HCT116 (cell line): ENCODE measurements at regions not wholly inside any gene's neighbourhood (a gene's known extent, or its start where the extent isn't known, plus 50 kb on each side); places are given as distances from the start of the nearest gene placed in this dataset.
A peak's percentile ranks its signal among the peaks of the same experiment; 100 is the strongest.

Experiments used
- ATAC-seq: fragments of 200-7000 bp; cut with Tn5 transposase; 2 replicates; pipeline ENCODE4 v1.9.1; 2020; ENCODE audit warnings: mild to moderate bottlenecking, moderate library complexity
- BruUV-seq: library from RNA; stranded (reverse); fragments of 400-500 nt; replicated peaks from 2 replicates; lab custom pipeline; 2021; lab: Mats Ljungman, UMichigan
- CTCF ChIA-PET: fragments of 300-600 bp; sonication (Branson Sonifier 250); formaldehyde crosslinking; loops from one replicate; lab custom pipeline; 2021; ENCODE audit warnings: antibody characterized with exemption; lab: Charles Lee
- POLR2A ChIA-PET: fragments of 300-600, 350-600 bp; sonication (Branson Sonifier 250); formaldehyde crosslinking; loops from one replicate; lab custom pipeline; 2021; ENCODE audit warnings: antibody characterized with exemption; lab: Charles Lee
- RAD21 ChIA-PET, 2 experiments: fragments of 300-600 bp; sonication (Branson Sonifier 250); formaldehyde crosslinking; loops; one replicate each; lab custom pipeline; 2023; ENCODE audit warnings: low total read pairs in 2 of 2; ENCODE audit not compliant: uncharacterized antibody in 2 of 2, unreplicated experiment in 2 of 2, low non-redundant PET in 1 of 2; lab: Charles Lee
- DNase-seq: peaks from one replicate; pipeline ENCODE4 v3.0.0-alpha.2; 2010; ENCODE audit warnings: low read depth, low spot score
- H2AFZ ChIP-seq: fragments of 200-600 bp; shearing (Covaris generic), sonication (generic); 2 replicates; pipeline ENCODE4 v1.6.1; 2017; ENCODE audit warnings: low read depth, mixed run types, mixed read lengths, antibody characterized with exemption, low read length; ENCODE audit not compliant: poor library complexity, severe bottlenecking
- H3K27ac ChIP-seq: 2 replicates; pipeline ENCODE4 v1.5.1; 2012; ENCODE audit warnings: low read depth, low read length
- H3K27me3 ChIP-seq: fragments of 200-600 bp; sonication (generic); 2 replicates; pipeline ENCODE4 v1.6.1; 2016; ENCODE audit warnings: mixed run types, low read length, mixed read lengths; ENCODE audit not compliant: insufficient read depth
- H3K36me3 ChIP-seq, 2 experiments: fragments of 200-500 bp in 1 of 2; fragments of 200-600 bp in 1 of 2; sonication (Bioruptor generic) in 1 of 2; sonication (generic) in 1 of 2; 2 replicates each; pipeline versions ENCODE4 v1.5.1 to v1.6.1; 2014 to 2016; ENCODE audit warnings: low read length in 2 of 2, inconsistent platforms in 1 of 2, mixed read lengths in 1 of 2, mixed run types in 1 of 2; ENCODE audit not compliant: insufficient read depth in 2 of 2, control insufficient read depth in 1 of 2
- H3K4me1 ChIP-seq, 2 experiments: fragments of 200-600 bp in 1 of 2; sonication (generic) in 1 of 2; 2 replicates each; pipeline versions ENCODE4 v1.5.1 to v1.6.1; 2012 to 2017; ENCODE audit warnings: low read length in 2 of 2, inconsistent platforms in 1 of 2, mild to moderate bottlenecking in 1 of 2, mixed read lengths in 1 of 2, mixed run types in 1 of 2, moderate library complexity in 1 of 2; ENCODE audit not compliant: insufficient read depth in 2 of 2, control insufficient read depth in 1 of 2
- H3K4me2 ChIP-seq: fragments of 200-600 bp; sonication (generic); 2 replicates; pipeline ENCODE4 v1.6.1; 2017; ENCODE audit warnings: mixed run types, low read length, mixed read lengths
- H3K4me3 ChIP-seq, 2 experiments: fragments of 200-600 bp in 1 of 2; sonication (generic) in 1 of 2; replicated peaks in 1 of 2; 2 replicates each; pipeline ENCODE4 v1.5.1; 2011 to 2016; ENCODE audit warnings: low read length in 2 of 2, control low read depth in 1 of 2, low read depth in 1 of 2, mild to moderate bottlenecking in 1 of 2, mixed read lengths in 1 of 2, mixed run types in 1 of 2
- H3K79me2 ChIP-seq: fragments of 200-600 bp; sonication (generic); 2 replicates; pipeline ENCODE4 v1.6.1; 2017; ENCODE audit warnings: mild to moderate bottlenecking, mixed run types, low read length, moderate library complexity, mixed read lengths; ENCODE audit not compliant: insufficient read depth
- H3K9ac ChIP-seq: fragments of 200-600 bp; sonication (generic); 2 replicates; pipeline ENCODE4 v1.6.1; 2016; ENCODE audit warnings: low read length, mixed read lengths
- H3K9me2 ChIP-seq: fragments of 200-600 bp; sonication (generic), shearing (Covaris generic); 2 replicates; pipeline ENCODE4 v1.6.1; 2017; ENCODE audit warnings: mixed run types, mild to moderate bottlenecking, moderate library complexity; ENCODE audit not compliant: insufficient read depth
- H3K9me3 ChIP-seq, 2 experiments: fragments of 200-500 bp in 1 of 2; fragments of 200-600 bp in 1 of 2; sonication (Bioruptor generic) in 1 of 2; sonication (generic) in 1 of 2; 2 replicates each; pipeline ENCODE4 v1.6.1; 2014 to 2017; ENCODE audit warnings: low read length in 2 of 2, mixed read lengths in 2 of 2, inconsistent platforms in 1 of 2, low read depth in 1 of 2, mild to moderate bottlenecking in 1 of 2, mixed run types in 1 of 2, moderate library complexity in 1 of 2; ENCODE audit not compliant: control insufficient read depth in 1 of 2, insufficient read depth in 1 of 2
- H4K20me1 ChIP-seq: fragments of 200-600 bp; sonication (generic), shearing (Covaris generic); 2 replicates; pipeline ENCODE4 v1.6.1; 2017; ENCODE audit warnings: mixed run types, mild to moderate bottlenecking, moderate library complexity; ENCODE audit not compliant: insufficient read depth
- CBX3 ChIP-seq: IDR thresholded peaks from 2 replicates; pipeline ENCODE4 v1.6.1; 2012; ENCODE audit warnings: low read depth
- CEBPB ChIP-seq: IDR thresholded peaks from 2 replicates; pipeline ENCODE4 v1.6.1; 2012; ENCODE audit warnings: low read depth
- EGR1 ChIP-seq: IDR thresholded peaks from 2 replicates; pipeline ENCODE4 v1.6.1; 2012; ENCODE audit warnings: low read depth
- ELF1 ChIP-seq: IDR thresholded peaks from 2 replicates; pipeline ENCODE4 v1.6.1; 2012; ENCODE audit warnings: low read depth, borderline replicate concordance
- EZH2phosphoT487 ChIP-seq: fragments of 200-600 bp; IDR thresholded peaks from 2 replicates; pipeline ENCODE4 v1.6.1; 2018; ENCODE audit warnings: antibody characterized with exemption, borderline replicate concordance
- FOSL1 ChIP-seq: IDR thresholded peaks from 2 replicates; pipeline ENCODE4 v1.6.1; 2012; ENCODE audit warnings: low read depth
- POLR2A ChIP-seq: IDR thresholded peaks from 2 replicates; pipeline ENCODE4 v1.7.0; 2011; ENCODE audit warnings: borderline replicate concordance; ENCODE audit not compliant: insufficient read depth, insufficient read length; ENCODE audit errors: extremely low read depth
- POLR2AphosphoS5 ChIP-seq: IDR thresholded peaks from 2 replicates; pipeline ENCODE4 v1.6.1; 2011; ENCODE audit warnings: mild to moderate bottlenecking, low read depth, low read length, moderate library complexity
- RAD21 ChIP-seq: IDR thresholded peaks from 2 replicates; pipeline ENCODE4 v1.6.1; 2012; ENCODE audit warnings: low read depth, mild to moderate bottlenecking
- SP1 ChIP-seq: IDR thresholded peaks from 2 replicates; pipeline ENCODE4 v1.6.1; 2012; ENCODE audit warnings: low read depth
- SRF ChIP-seq: IDR thresholded peaks from 2 replicates; pipeline ENCODE4 v1.6.1; 2012; ENCODE audit warnings: low read depth
- TCF7L2 ChIP-seq: IDR thresholded peaks from 2 replicates; pipeline ENCODE4 v1.7.0; 2011; ENCODE audit warnings: borderline replicate concordance, inconsistent platforms; ENCODE audit not compliant: insufficient read depth, insufficient read length; ENCODE audit errors: extremely low read depth
- YY1 ChIP-seq: IDR thresholded peaks from 2 replicates; pipeline ENCODE4 v1.6.1; 2011; ENCODE audit warnings: low read length, low read depth, moderate library complexity, mild to moderate bottlenecking; ENCODE audit not compliant: insufficient replicate concordance; ENCODE audit errors: extremely low read depth
- ZNF274 ChIP-seq: fragments of 200-500 bp; sonication (Bioruptor generic); IDR thresholded peaks from 2 replicates; pipeline ENCODE4 v1.6.1; 2014; ENCODE audit warnings: mild to moderate bottlenecking, low read depth, low read length, inconsistent platforms
- intact Hi-C: fragments of 100-400 bp; cut with micrococcal nuclease; formaldehyde crosslinking; loops from 2 replicates; pipeline ENCODE4 v1.10.0; 2022
- TF ChIP-seq, protein P1 (sequence below): IDR thresholded peaks from 2 replicates; pipeline ENCODE4 v1.6.1; 2012; ENCODE audit warnings: low read depth
- TF ChIP-seq, protein P2 (sequence below): IDR thresholded peaks from 2 replicates; pipeline ENCODE4 v1.6.1; 2012
- TF ChIP-seq, protein P3 (sequence below): IDR thresholded peaks from 2 replicates; pipeline ENCODE4 v1.6.1; 2012

DNA sequence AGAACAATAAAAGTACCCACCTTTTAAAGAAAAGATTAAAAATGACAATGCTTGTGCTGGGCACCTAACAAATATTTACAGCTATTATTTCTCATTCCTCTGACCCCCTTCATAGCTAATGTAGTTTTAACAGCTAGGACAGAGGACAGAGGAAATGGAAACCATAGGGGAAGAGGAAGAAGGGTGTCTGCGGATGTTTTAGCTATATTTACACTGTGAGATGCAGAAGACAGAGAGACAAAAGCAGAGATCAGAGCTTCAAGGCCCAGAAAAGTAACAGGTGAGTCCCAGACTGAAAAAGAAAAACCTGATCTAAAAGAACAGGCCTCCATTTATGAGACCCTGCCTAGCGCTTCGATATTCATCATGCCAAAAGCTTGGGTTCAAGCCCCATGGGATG is 72.0 kb downstream of the ZNF281 start:
- Histone ChIP-seq H3K27ac (no peak overlapping the region), H3K4me2 (no peak overlapping the region), H3K27me3 (no peaks in the 10 kb centered on the region), H3K79me2 (no peaks in the 10 kb centered on the region), H3K36me3 (no peaks in the 10 kb centered on the region), H3K9me2 (no peaks in the 10 kb centered on the region), H3K4me3 (no peak overlapping the region), H2AFZ (peak overlapping the region; percentile 43), H3K9ac (no peak overlapping the region), H3K4me1 (peaks cover 18 to 36% of the 10 kb centered on the region in 2 experiments), H3K9me3 (no peaks in the 10 kb centered on the region), H4K20me1 (no peaks in the 10 kb centered on the region)
- intact Hi-C loops, result no loop called here
- ATAC-seq (no peak), DNase-seq (no peak)
- POLR2A ChIA-PET, result no interaction called here
- RAD21 ChIA-PET, result no interaction called here
- TF ChIP-seq EGR1 (no peak), TCF7L2 (no peak)
- no TSS peak for BruUV-seq
- CTCF ChIA-PET, result no interaction called here

DNA sequence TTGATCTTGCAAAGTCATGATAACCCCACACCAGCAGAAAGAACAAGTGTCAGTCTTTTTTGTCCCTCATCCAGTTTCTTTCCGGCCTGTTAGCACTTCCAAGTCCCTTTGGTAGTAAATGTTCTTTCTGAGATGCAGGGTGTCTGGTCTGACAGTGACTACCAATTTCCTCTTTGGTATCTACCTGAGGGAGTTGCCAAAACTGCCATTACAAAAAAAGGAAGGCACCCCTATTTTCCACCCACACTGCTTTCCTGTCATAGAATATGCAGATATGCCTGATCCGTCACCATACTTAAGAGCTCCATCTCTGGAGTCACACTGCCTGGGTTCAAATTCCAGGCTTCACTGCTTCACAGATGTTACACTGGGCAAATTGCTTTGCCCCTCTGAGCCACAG is 72.4 kb downstream of the ZNF281 start:
- H2AFZ ChIP-seq, result peak overlapping the region; percentile 43
- H3K27me3 ChIP-seq, result no peaks in the 10 kb centered on the region
- 0 out of 2 replicates have a peak overlapping the region, but pooled peaks have one; percentile 43 for H3K4me2 ChIP-seq
- H3K9ac ChIP-seq, result no peak overlapping the region
- no peak for ATAC-seq
- intact Hi-C loops, result no loop called here
- H3K9me2 ChIP-seq, result no peaks in the 10 kb centered on the region
- no peak overlapping the region for H3K4me3 ChIP-seq
- no TSS peak for BruUV-seq
- RAD21 ChIA-PET, result interaction anchor here in 1 of 2 experiments (0.6 kb wide), 1 partner anchor 171 kb away, joined by 3 read pairs; no protein-coding TSS in a partner anchor
- no peak for DNase-seq
- POLR2A ChIA-PET, result no interaction called here
- H3K4me1 ChIP-seq, result peaks cover 18 to 36% of the 10 kb centered on the region in 2 experiments
- H3K79me2 ChIP-seq, result no peaks in the 10 kb centered on the region
- no peaks in the 10 kb centered on the region for H3K9me3 ChIP-seq
- H3K36me3 ChIP-seq, result no peaks in the 10 kb centered on the region
- CTCF ChIA-PET, result no interaction called here
- H3K27ac ChIP-seq, result no peak overlapping the region
- no peaks in the 10 kb centered on the region for H4K20me1 ChIP-seq
- TF ChIP-seq ZNF274 (no peak), EZH2phosphoT487 (no peak), SRF (no peak), SP1 (no peak), YY1 (no peak), TCF7L2 (no peak), RAD21 (no peak), POLR2AphosphoS5 (no peak), FOSL1 (no peak), ELF1 (no peak), CEBPB (no peak), POLR2A (no peak), CBX3 (no peak), EGR1 (no peak)
- TF ChIP-seq, protein P1, sequence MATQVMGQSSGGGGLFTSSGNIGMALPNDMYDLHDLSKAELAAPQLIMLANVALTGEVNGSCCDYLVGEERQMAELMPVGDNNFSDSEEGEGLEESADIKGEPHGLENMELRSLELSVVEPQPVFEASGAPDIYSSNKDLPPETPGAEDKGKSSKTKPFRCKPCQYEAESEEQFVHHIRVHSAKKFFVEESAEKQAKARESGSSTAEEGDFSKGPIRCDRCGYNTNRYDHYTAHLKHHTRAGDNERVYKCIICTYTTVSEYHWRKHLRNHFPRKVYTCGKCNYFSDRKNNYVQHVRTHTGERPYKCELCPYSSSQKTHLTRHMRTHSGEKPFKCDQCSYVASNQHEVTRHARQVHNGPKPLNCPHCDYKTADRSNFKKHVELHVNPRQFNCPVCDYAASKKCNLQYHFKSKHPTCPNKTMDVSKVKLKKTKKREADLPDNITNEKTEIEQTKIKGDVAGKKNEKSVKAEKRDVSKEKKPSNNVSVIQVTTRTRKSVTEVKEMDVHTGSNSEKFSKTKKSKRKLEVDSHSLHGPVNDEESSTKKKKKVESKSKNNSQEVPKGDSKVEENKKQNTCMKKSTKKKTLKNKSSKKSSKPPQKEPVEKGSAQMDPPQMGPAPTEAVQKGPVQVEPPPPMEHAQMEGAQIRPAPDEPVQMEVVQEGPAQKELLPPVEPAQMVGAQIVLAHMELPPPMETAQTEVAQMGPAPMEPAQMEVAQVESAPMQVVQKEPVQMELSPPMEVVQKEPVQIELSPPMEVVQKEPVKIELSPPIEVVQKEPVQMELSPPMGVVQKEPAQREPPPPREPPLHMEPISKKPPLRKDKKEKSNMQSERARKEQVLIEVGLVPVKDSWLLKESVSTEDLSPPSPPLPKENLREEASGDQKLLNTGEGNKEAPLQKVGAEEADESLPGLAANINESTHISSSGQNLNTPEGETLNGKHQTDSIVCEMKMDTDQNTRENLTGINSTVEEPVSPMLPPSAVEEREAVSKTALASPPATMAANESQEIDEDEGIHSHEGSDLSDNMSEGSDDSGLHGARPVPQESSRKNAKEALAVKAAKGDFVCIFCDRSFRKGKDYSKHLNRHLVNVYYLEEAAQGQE, result no peak
- TF ChIP-seq, protein P2, sequence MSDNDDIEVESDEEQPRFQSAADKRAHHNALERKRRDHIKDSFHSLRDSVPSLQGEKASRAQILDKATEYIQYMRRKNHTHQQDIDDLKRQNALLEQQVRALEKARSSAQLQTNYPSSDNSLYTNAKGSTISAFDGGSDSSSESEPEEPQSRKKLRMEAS, result no peak
- TF ChIP-seq, protein P3, sequence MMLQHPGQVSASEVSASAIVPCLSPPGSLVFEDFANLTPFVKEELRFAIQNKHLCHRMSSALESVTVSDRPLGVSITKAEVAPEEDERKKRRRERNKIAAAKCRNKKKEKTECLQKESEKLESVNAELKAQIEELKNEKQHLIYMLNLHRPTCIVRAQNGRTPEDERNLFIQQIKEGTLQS, result no peak
